A549 (cell line): ENCODE measurements at regions not wholly inside any gene's neighbourhood (a gene's known extent, or its start where the extent isn't known, plus 50 kb on each side); places are given as distances from the start of the nearest gene placed in this dataset.

Experiments
- ATAC-seq, 2 experiments: fragments of 200-7000 bp in 1 of 2; fragments of >200 bp in 1 of 2; cut with Nextera tagmentation in 1 of 2; cut with Tn5 transposase in 1 of 2; 3 replicates each; pipeline versions ENCODE4 v1.8.0 to v1.9.1; 2018 to 2020; ENCODE audit warnings: mild to moderate bottlenecking in 1 of 2, moderate library complexity in 1 of 2
- CTCF ChIA-PET: fragments of 300-600 bp; sonication (Branson Sonifier 250); formaldehyde crosslinking; extraction: SDS; loops from one replicate; lab custom pipeline; 2021; ENCODE audit warnings: antibody characterized with exemption, inconsistent platforms; lab: Yijun Ruan, JAX
- POLR2A ChIA-PET: fragments of 350-600 bp; formaldehyde crosslinking; extraction: SDS; loops from one replicate; lab custom pipeline; 2021; ENCODE audit warnings: antibody characterized with exemption, inconsistent platforms; lab: Yijun Ruan, JAX
- DNase-seq, 2 experiments: peaks; one replicate each; pipeline versions ENCODE4 v3.0.0 to v3.0.0-alpha.2; 2011 to 2016; ENCODE audit warnings: low read depth in 1 of 2, low spot score in 1 of 2
- FAIRE-seq: peaks from 2 replicates; lab custom pipeline; 2011; peaks lifted over from hg19 to GRCh38; lab: Jason Lieb, UNC
- H3K27ac ChIP-seq, 2 experiments: fragments of >200 bp; sonication (Bioruptor Twin); formaldehyde crosslinking; 3 replicates each; pipeline ENCODE4 v1.5.1; 2016 to 2017
- H3K4me1 ChIP-seq: fragments of >200 bp; sonication (Bioruptor Twin); formaldehyde crosslinking; 3 replicates; pipeline ENCODE4 v1.6.1; 2016
- H3K4me2 ChIP-seq: fragments of >200 bp; sonication (Bioruptor Twin); formaldehyde crosslinking; 3 replicates; pipeline ENCODE4 v1.6.1; 2016
- H3K4me3 ChIP-seq: fragments of >200 bp; sonication (Bioruptor Twin); formaldehyde crosslinking; 3 replicates; pipeline ENCODE4 v1.5.1; 2016
- H3K9me3 ChIP-seq: fragments of >200 bp; sonication (Bioruptor Twin); formaldehyde crosslinking; 3 replicates; pipeline ENCODE4 v1.6.1; 2016
- CEBPB ChIP-seq, 2 experiments: fragments of >200 bp in 1 of 2; sonication (Bioruptor Twin) in 1 of 2; formaldehyde crosslinking in 1 of 2; IDR thresholded peaks; 2 replicates each; pipeline ENCODE4 v1.6.1; 2012 to 2016
- CHD2 ChIP-seq: fragments of 150-350 bp; IDR thresholded peaks from 2 replicates; pipeline ENCODE4 v1.6.1; 2014; ENCODE audit warnings: low read length; ENCODE audit not compliant: partially characterized antibody
- CTCF ChIP-seq: fragments of >200 bp; sonication (Bioruptor Twin); formaldehyde crosslinking; IDR thresholded peaks from 3 replicates; pipeline ENCODE4 v1.5.1; 2016
- E2F6 ChIP-seq: IDR thresholded peaks from 2 replicates; pipeline ENCODE4 v1.6.1; 2012; ENCODE audit warnings: low read depth, borderline replicate concordance
- EHF ChIP-seq: fragments of 250-450 bp; sonication (Bioruptor Pico); IDR thresholded peaks from 2 replicates; pipeline ENCODE4 v1.5.0; 2020; ENCODE audit warnings: mild to moderate bottlenecking
- EP300 ChIP-seq, 2 experiments: fragments of >200 bp; sonication (Bioruptor Twin); formaldehyde crosslinking; IDR thresholded peaks; 2 replicates in 1 of 2; 3 replicates in 1 of 2; pipeline ENCODE4 v1.6.1; 2016 to 2017
- ESRRA ChIP-seq: fragments of 150-350 bp; IDR thresholded peaks from 2 replicates; pipeline ENCODE4 v1.6.1; 2014; ENCODE audit warnings: mild to moderate bottlenecking, low read length, borderline replicate concordance
- GATA3 ChIP-seq: IDR thresholded peaks from 2 replicates; pipeline ENCODE4 v1.6.1; 2012; ENCODE audit warnings: borderline replicate concordance
- HDAC2 ChIP-seq: fragments of 200-600 bp; sonication (generic); IDR thresholded peaks from 2 replicates; pipeline ENCODE4 v1.6.1; 2016
- HES2 ChIP-seq: fragments of >200 bp; sonication (Bioruptor Twin); formaldehyde crosslinking; IDR thresholded peaks from 2 replicates; pipeline ENCODE4 v1.6.1; 2016
- HOXB5 ChIP-seq: fragments of 250-450 bp; sonication (Bioruptor Pico); IDR thresholded peaks from 2 replicates; pipeline ENCODE4 v1.5.0; 2020; ENCODE audit warnings: mild to moderate bottlenecking, moderate library complexity
- MAFK ChIP-seq: fragments of 450-650 bp; IDR thresholded peaks from 2 replicates; pipeline ENCODE4 v1.6.1; 2014; ENCODE audit not compliant: partially characterized antibody
- MAZ ChIP-seq: fragments of 150-350 bp; IDR thresholded peaks from 2 replicates; pipeline ENCODE4 v1.6.1; 2014; ENCODE audit warnings: antibody characterized with exemption, low read depth, low read length, borderline replicate concordance
- NFE2L2 ChIP-seq: fragments of 150-350 bp; conservative IDR thresholded peaks from 2 replicates; pipeline ENCODE4 v1.6.1; 2014; ENCODE audit warnings: low read length
- NR3C1 ChIP-seq: fragments of >200 bp; sonication (Bioruptor Twin); formaldehyde crosslinking; IDR thresholded peaks from 3 replicates; pipeline ENCODE4 v1.6.1; 2017
- RAD21 ChIP-seq, 2 experiments: fragments of >200 bp in 1 of 2; sonication (Bioruptor Twin) in 1 of 2; formaldehyde crosslinking in 1 of 2; IDR thresholded peaks in 1 of 2; conservative IDR thresholded peaks in 1 of 2; 2 replicates in 1 of 2; 3 replicates in 1 of 2; pipeline ENCODE4 v1.6.1; 2012 to 2018; ENCODE audit warnings: inconsistent platforms in 1 of 2
- RARB ChIP-seq: fragments of 250-450 bp; sonication (Bioruptor Pico); IDR thresholded peaks from 2 replicates; pipeline ENCODE4 v1.8.0; 2021; ENCODE audit warnings: mild to moderate bottlenecking, moderate library complexity
- RCOR1 ChIP-seq: fragments of 150-350 bp; IDR thresholded peaks from 2 replicates; pipeline ENCODE4 v1.6.1; 2014; ENCODE audit warnings: antibody characterized with exemption, low read length, low read depth
- RNF2 ChIP-seq: fragments of 200-600 bp; sonication (generic); IDR thresholded peaks from 2 replicates; pipeline ENCODE4 v1.6.1; 2016; ENCODE audit warnings: low read depth, mild to moderate bottlenecking, antibody characterized with exemption, moderate library complexity, borderline replicate concordance
- ZNF302 ChIP-seq: fragments of 250-450 bp; sonication (Bioruptor Pico); IDR thresholded peaks from 2 replicates; pipeline ENCODE4 v1.9.0; 2021; ENCODE audit warnings: inconsistent platforms, mild to moderate bottlenecking, moderate library complexity
- WGBS: methylation state at CpG from one replicate; pipeline ENCODE4 v1.1.6; 2017; ENCODE audit errors: missing lambda C conversion rate; 5-methylcytosine and 5-hydroxymethylcytosine counted together

- no peak overlapping the region for H3K4me2 ChIP-seq
- H3K4me1 ChIP-seq = no peaks in the 10 kb centered on the region
- CTCF ChIA-PET = interaction anchor here (0.6 kb wide), 1 partner anchor 794 kb away, joined by 3 read pairs; no protein-coding TSS in a partner anchor
- TF ChIP-seq NFE2L2 (no peak), RNF2 (no peak), NR3C1 (no peak), E2F6 (no peak), MAFK (no peak), EP300 (IDR thresholded peaks at IDR 0.05) (no peak), RCOR1 (no peak), MAZ (no peak), ZNF302 (CRISPR knock-in tag) (no peak), CHD2 (no peak), RARB (no peak), ESRRA (no peak), HDAC2 (no peak), EHF (CRISPR knock-in tag) (no peak)
- TF ChIP-seq, all 56 proteins: peak for 0
- FAIRE-seq (no peak), ATAC-seq (no peak), DNase-seq (no peak)
- no peak overlapping the region for H3K27ac ChIP-seq
- POLR2A ChIA-PET = no interaction called here
- H3K4me3 ChIP-seq = no peak overlapping the region
- H3K9me3 ChIP-seq = no peaks in the 10 kb centered on the region
- WGBS = 1% methylated on average over 6 of the region's 6 CpGs
Measured at GRCh38 chr21:27566521-27566920, 599.6 kb upstream of the ADAMTS5 start.

- H3K27ac ChIP-seq = no peak overlapping the region
- ChIA-PET POLR2A (no interaction called here), CTCF (interaction anchor here (1.1 kb wide), 1 partner anchor 720 kb away, joined by 3 read pairs; the partner anchor contains the start of gene ADAMTS1)
- no peak overlapping the region for H3K4me2 ChIP-seq
- no peak for TF ChIP-seq HES2
- no peak for TF ChIP-seq CEBPB (IDR thresholded peaks at IDR 0.05)
- no peak for TF ChIP-seq GATA3
- no peak for TF ChIP-seq RCOR1
- no peak overlapping the region for H3K4me3 ChIP-seq
- H3K9me3 ChIP-seq = no peaks in the 10 kb centered on the region
- no peak for DNase-seq
- FAIRE-seq = no peak
- no peaks in the 10 kb centered on the region for H3K4me1 ChIP-seq
- 0% methylated on average over 1 of the region's 1 CpG for WGBS
- no peak for ATAC-seq
Measured at GRCh38 chr21:27565364-27565763, 598.5 kb upstream of the ADAMTS5 start.

GRCh38 chr21:27564684-27565301 is 597.9 kb upstream of the ADAMTS5 start:
- 7% methylated on average over 1 of the region's 1 CpG for WGBS
- no peak overlapping the region for H3K27ac ChIP-seq
- H3K9me3 ChIP-seq = no peaks in the 10 kb centered on the region
- no peak overlapping the region for H3K4me3 ChIP-seq
- no peak overlapping the region for H3K4me2 ChIP-seq
- H3K4me1 ChIP-seq = no peaks in the 10 kb centered on the region
- ATAC-seq = no peak
- TF ChIP-seq HOXB5 (CRISPR knock-in tag) (no peak), RAD21 (conservative IDR thresholded peaks at IDR 0.05 in 1 of 2, IDR thresholded peaks at IDR 0.05 in 1 of 2) (peak in 1 of 2 experiments; percentile 17; a peak in 1 of 5 replicates), CTCF (0 out of 3 replicates have a peak, but pooled peaks have one; percentile 6)
- ChIA-PET CTCF (interaction anchor here (1.1 kb wide), 1 partner anchor 719 kb away, joined by 3 read pairs; the partner anchor contains the start of gene ADAMTS1), POLR2A (no interaction called here)
- no peak for FAIRE-seq
- DNase-seq = peak in 1 of 2 experiments; percentile 16
